HEK293 (cell line): ENCODE measurements at regions not wholly inside any gene's neighbourhood (a gene's known extent, or its start where the extent isn't known, plus 50 kb on each side); places are given as distances from the start of the nearest gene placed in this dataset.

Source experiments
- CTCF ChIA-PET: fragments of 350-600 bp; formaldehyde crosslinking; extraction: SDS; loops from one replicate; lab custom pipeline; 2021; ENCODE audit warnings: antibody characterized with exemption; lab: Yijun Ruan, JAX
- POLR2A ChIA-PET: fragments of 300-600 bp; formaldehyde crosslinking; extraction: SDS; loops from one replicate; lab custom pipeline; 2020; ENCODE audit warnings: antibody characterized with exemption, inconsistent platforms; lab: Yijun Ruan, JAX
- H3K27ac ChIP-seq: fragments of 200-500 bp; sonication (Bioruptor generic); 2 replicates; pipeline ENCODE4 v1.5.1; 2014; ENCODE audit warnings: low read depth, low read length, control low read depth, inconsistent platforms; ENCODE audit errors: extremely low read depth
- H3K36me3 ChIP-seq, 2 experiments: fragments of 200-500 bp in 1 of 2; sonication (Bioruptor generic) in 1 of 2; 1 replicate in 1 of 2; 2 replicates in 1 of 2; pipeline ENCODE4 v1.5.1; 2014 to 2017; ENCODE audit warnings: inconsistent platforms in 2 of 2, low read length in 2 of 2; ENCODE audit not compliant: control insufficient read depth in 2 of 2, insufficient read depth in 1 of 2
- H3K4me1 ChIP-seq: fragments of 200-500 bp; sonication (Bioruptor generic); 2 replicates; pipeline ENCODE4 v1.5.1; 2014; ENCODE audit warnings: mild to moderate bottlenecking, low read length, inconsistent platforms; ENCODE audit not compliant: control insufficient read depth, insufficient read depth
- H3K4me3 ChIP-seq: 2 replicates; pipeline ENCODE4 v1.5.1; 2011; ENCODE audit warnings: low read depth, mild to moderate bottlenecking, control low read depth, low read length, moderate library complexity
- H3K9me3 ChIP-seq: fragments of 200-500 bp; sonication (Bioruptor generic); 2 replicates; pipeline ENCODE4 v1.5.1; 2014; ENCODE audit warnings: low read depth, low read length, inconsistent platforms; ENCODE audit not compliant: control insufficient read depth, insufficient read depth
- CTCF ChIP-seq: fragments of 450-650 bp; formaldehyde crosslinking; IDR thresholded peaks from 2 replicates; pipeline ENCODE4 v1.5.1; 2016; ENCODE audit warnings: missing biosample characterization, missing genetic modification characterization
- GLIS2 ChIP-seq: fragments of 450-650 bp; formaldehyde crosslinking; IDR thresholded peaks from 2 replicates; pipeline ENCODE4 v1.5.1; 2016; ENCODE audit warnings: missing biosample characterization, missing genetic modification characterization
- HOXA7 ChIP-seq: sonication (generic); formaldehyde crosslinking; IDR thresholded peaks from 2 replicates; pipeline ENCODE4 v1.8.1; 2022; ENCODE audit warnings: missing genetic modification reagents, borderline replicate concordance
- KLF16 ChIP-seq: fragments of 450-650 bp; formaldehyde crosslinking; IDR thresholded peaks from 2 replicates; pipeline ENCODE4 v1.5.1; 2017; ENCODE audit warnings: missing biosample characterization, missing genetic modification characterization
- OSR2 ChIP-seq: fragments of 450-650 bp; formaldehyde crosslinking; IDR thresholded peaks from 2 replicates; pipeline ENCODE4 v1.5.1; 2016; ENCODE audit warnings: missing biosample characterization, missing genetic modification characterization
- PBX3 ChIP-seq: sonication (generic); formaldehyde crosslinking; IDR thresholded peaks from 2 replicates; pipeline ENCODE4 v1.8.1; 2022; ENCODE audit warnings: mild to moderate bottlenecking, moderate library complexity, missing genetic modification reagents
- PRDM10 ChIP-seq: fragments of 450-650 bp; formaldehyde crosslinking; IDR thresholded peaks from 2 replicates; pipeline ENCODE4 v1.5.1; 2016; ENCODE audit warnings: missing biosample characterization, missing genetic modification characterization
- REPIN1 ChIP-seq: fragments of 450-650 bp; formaldehyde crosslinking; IDR thresholded peaks from 2 replicates; pipeline ENCODE4 v1.5.1; 2017; ENCODE audit warnings: missing biosample characterization, missing genetic modification characterization, low read depth
- SCRT1 ChIP-seq: fragments of 450-650 bp; formaldehyde crosslinking; IDR thresholded peaks from 2 replicates; pipeline ENCODE4 v1.5.1; 2016; ENCODE audit warnings: missing biosample characterization, missing genetic modification characterization, borderline replicate concordance
- YY2 ChIP-seq: fragments of 450-650 bp; formaldehyde crosslinking; IDR thresholded peaks from 2 replicates; pipeline ENCODE4 v1.5.1; 2016; ENCODE audit warnings: missing biosample characterization, missing genetic modification characterization
- ZBTB6 ChIP-seq: fragments of 450-650 bp; formaldehyde crosslinking; IDR thresholded peaks from 2 replicates; pipeline ENCODE4 v1.5.1; 2017; ENCODE audit warnings: missing biosample characterization, missing genetic modification characterization
- ZBTB8A ChIP-seq: fragments of 450-650 bp; formaldehyde crosslinking; IDR thresholded peaks from 2 replicates; pipeline ENCODE4 v1.5.1; 2016; ENCODE audit warnings: missing biosample characterization, missing genetic modification characterization
- ZNF146 ChIP-seq: fragments of 450-650 bp; formaldehyde crosslinking; IDR thresholded peaks from 2 replicates; pipeline ENCODE4 v1.5.1; 2016; ENCODE audit warnings: missing biosample characterization, missing genetic modification characterization
- ZNF174 ChIP-seq: fragments of 450-650 bp; formaldehyde crosslinking; IDR thresholded peaks from 2 replicates; pipeline ENCODE4 v1.5.0; 2017; ENCODE audit warnings: missing biosample characterization, mild to moderate bottlenecking, missing genetic modification characterization
- ZNF202 ChIP-seq: fragments of 450-650 bp; formaldehyde crosslinking; IDR thresholded peaks from 2 replicates; pipeline ENCODE4 v1.5.1; 2016; ENCODE audit warnings: missing biosample characterization, missing genetic modification characterization, borderline replicate concordance
- ZNF221 ChIP-seq: fragments of 450-650 bp; formaldehyde crosslinking; IDR thresholded peaks from 2 replicates; pipeline ENCODE4 v1.5.1; 2017; ENCODE audit warnings: missing biosample characterization, missing genetic modification characterization, borderline replicate concordance
- ZNF248 ChIP-seq: fragments of 450-650 bp; formaldehyde crosslinking; IDR thresholded peaks from 2 replicates; pipeline ENCODE4 v1.5.1; 2017; ENCODE audit warnings: missing biosample characterization, missing genetic modification characterization
- ZNF350 ChIP-seq: fragments of 450-650 bp; formaldehyde crosslinking; IDR thresholded peaks from 2 replicates; pipeline ENCODE4 v1.5.0; 2017; ENCODE audit warnings: missing biosample characterization, mild to moderate bottlenecking, missing genetic modification characterization
- ZNF366 ChIP-seq: fragments of 450-650 bp; formaldehyde crosslinking; conservative IDR thresholded peaks from 2 replicates; pipeline ENCODE4 v1.5.1; 2016; ENCODE audit warnings: missing biosample characterization, missing genetic modification characterization
- ZNF426 ChIP-seq: fragments of 450-650 bp; formaldehyde crosslinking; IDR thresholded peaks from 2 replicates; pipeline ENCODE4 v1.5.1; 2017; ENCODE audit warnings: missing biosample characterization, missing genetic modification characterization, mild to moderate bottlenecking, inconsistent platforms, moderate library complexity
- ZNF513 ChIP-seq: fragments of 450-650 bp; IDR thresholded peaks from 2 replicates; pipeline ENCODE4 v1.5.1; 2018; ENCODE audit warnings: missing biosample characterization, missing genetic modification characterization
- ZNF610 ChIP-seq: fragments of 450-650 bp; formaldehyde crosslinking; IDR thresholded peaks from 2 replicates; pipeline ENCODE4 v1.5.1; 2016; ENCODE audit warnings: missing biosample characterization, missing genetic modification characterization, borderline replicate concordance
- ZNF701 ChIP-seq: fragments of 450-650 bp; formaldehyde crosslinking; IDR thresholded peaks from 2 replicates; pipeline ENCODE4 v1.5.1; 2016; ENCODE audit warnings: missing biosample characterization, missing genetic modification characterization
- ZNF707 ChIP-seq: fragments of 450-650 bp; formaldehyde crosslinking; IDR thresholded peaks from 2 replicates; pipeline ENCODE4 v1.5.1; 2016; ENCODE audit warnings: missing biosample characterization, missing genetic modification characterization
- ZNF747 ChIP-seq: fragments of 450-650 bp; formaldehyde crosslinking; IDR thresholded peaks from 2 replicates; pipeline ENCODE4 v1.5.1; 2016; ENCODE audit warnings: missing biosample characterization, missing genetic modification characterization
- ZNF830 ChIP-seq: fragments of 450-650 bp; IDR thresholded peaks from 2 replicates; pipeline ENCODE4 v1.5.0; 2018; ENCODE audit warnings: missing biosample characterization, missing genetic modification characterization, low read depth, mild to moderate bottlenecking, moderate library complexity

- no peaks in the 10 kb centered on the region for H3K4me1 ChIP-seq
- H3K4me3 ChIP-seq: no peak overlapping the region
- POLR2A ChIA-PET: no interaction called here
- no peaks in the 10 kb centered on the region for H3K9me3 ChIP-seq
- H3K27ac ChIP-seq: no peak overlapping the region
- H3K36me3 ChIP-seq: no peaks in the 10 kb centered on the region
- CTCF ChIA-PET: no interaction called here
- TF ChIP-seq SCRT1 (tag by site-specific recombination) (no peak), ZNF221 (tag by site-specific recombination) (no peak), ZNF350 (tag by site-specific recombination) (no peak), ZNF174 (tag by site-specific recombination) (no peak), YY2 (tag by site-specific recombination) (no peak), ZNF426 (tag by site-specific recombination) (no peak), KLF16 (tag by site-specific recombination) (no peak), ZNF248 (no peak), ZBTB8A (tag by site-specific recombination) (no peak), ZBTB6 (tag by site-specific recombination) (no peak), ZNF202 (tag by site-specific recombination) (no peak)
Observed at GRCh38 chr20:63080811-63081210, 74.0 kb upstream of the BHLHE23 start.

GRCh38 chr20:63080411-63080810 is 73.6 kb upstream of the BHLHE23 start:
- H3K4me3 ChIP-seq: no peak overlapping the region
- H3K9me3 ChIP-seq: no peaks in the 10 kb centered on the region
- CTCF ChIA-PET: no interaction called here
- H3K36me3 ChIP-seq: no peaks in the 10 kb centered on the region
- no peaks in the 10 kb centered on the region for H3K4me1 ChIP-seq
- no peak overlapping the region for H3K27ac ChIP-seq
- TF ChIP-seq ZNF174 (tag by site-specific recombination) (no peak), ZNF747 (no peak), REPIN1 (tag by site-specific recombination) (no peak), SCRT1 (tag by site-specific recombination) (no peak), ZNF366 (tag by site-specific recombination) (no peak), ZNF830 (tag by site-specific recombination) (no peak), HOXA7 (CRISPR knock-in tag) (no peak), ZNF701 (tag by site-specific recombination) (no peak), ZNF513 (no peak), ZNF146 (tag by site-specific recombination) (no peak), ZNF707 (tag by site-specific recombination) (no peak), PBX3 (CRISPR knock-in tag) (no peak), CTCF (tag by site-specific recombination) (no peak), PRDM10 (no peak), GLIS2 (tag by site-specific recombination) (no peak), ZNF610 (tag by site-specific recombination) (no peak), OSR2 (tag by site-specific recombination) (no peak)
- POLR2A ChIA-PET: no interaction called here
